IPS-20b (cell line): ENCODE measurements at regions not wholly inside any gene's neighbourhood (a gene's known extent, or its start where the extent isn't known, plus 50 kb on each side); places are given as distances from the start of the nearest gene placed in this dataset.

ENCODE experiments used
- H3K27ac ChIP-seq: one replicate; pipeline ENCODE4 v1.5.1; 2013; ENCODE audit warnings: low read length
- H3K27me3 ChIP-seq: 2 replicates; pipeline ENCODE4 v1.6.1; 2013; ENCODE audit warnings: mild to moderate bottlenecking, low read length, inconsistent platforms; ENCODE audit not compliant: insufficient read depth
- H3K36me3 ChIP-seq: 2 replicates; pipeline ENCODE4 v1.6.1; 2013; ENCODE audit warnings: low read depth, mild to moderate bottlenecking, inconsistent platforms, low read length, moderate library complexity; ENCODE audit not compliant: insufficient read depth
- H3K4me1 ChIP-seq: 2 replicates; pipeline ENCODE4 v1.6.1; 2013; ENCODE audit warnings: mild to moderate bottlenecking, control low read depth, inconsistent platforms, low read length, moderate library complexity; ENCODE audit not compliant: insufficient read depth
- H3K4me3 ChIP-seq: 2 replicates; pipeline ENCODE4 v1.5.1; 2013; ENCODE audit warnings: mild to moderate bottlenecking, low read length, inconsistent platforms
- H3K9ac ChIP-seq: 2 replicates; pipeline ENCODE4 v1.6.1; 2013; ENCODE audit warnings: low read depth, mild to moderate bottlenecking, inconsistent platforms, low read length, moderate library complexity
- H3K9me3 ChIP-seq: 2 replicates; pipeline ENCODE4 v1.6.1; 2013; ENCODE audit warnings: mild to moderate bottlenecking, low read depth, low read length, inconsistent platforms; ENCODE audit not compliant: insufficient read depth

DNA sequence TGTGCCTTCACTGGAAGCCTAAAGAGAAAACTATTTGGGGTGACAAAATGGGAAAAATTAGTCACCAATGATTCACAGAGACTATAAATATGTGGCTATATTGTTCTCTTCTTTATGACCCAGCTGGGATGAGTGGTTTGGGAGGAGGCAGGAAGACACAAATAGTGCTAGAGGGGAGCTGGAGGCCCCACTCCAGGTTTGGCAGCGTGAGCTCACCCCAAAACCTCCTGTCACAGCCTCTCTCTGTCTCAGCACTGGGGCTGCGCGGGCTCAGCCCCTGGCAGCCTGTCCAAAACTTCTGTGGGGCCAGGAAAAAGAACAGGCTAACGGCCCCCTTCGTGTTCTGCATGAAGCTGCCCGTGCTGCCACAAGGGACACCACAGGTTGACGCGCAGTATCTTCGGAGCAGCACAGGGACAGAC, 73.2 kb upstream of the LCLAT1 start:
- no peak overlapping the region for H3K9ac ChIP-seq

GRCh38 chr2:30374380-30374779, 72.7 kb upstream of the LCLAT1 start:
- no peak overlapping the region for H3K4me3 ChIP-seq
- no peaks in the 10 kb centered on the region for H3K36me3 ChIP-seq
- no peaks in the 10 kb centered on the region for H3K4me1 ChIP-seq
- H3K27me3 ChIP-seq: no peaks in the 10 kb centered on the region
- no peaks in the 10 kb centered on the region for H3K9me3 ChIP-seq
- no peak overlapping the region for H3K9ac ChIP-seq
- no peak overlapping the region for H3K27ac ChIP-seq

More for the DNA sequence above, 73.2 kb upstream of the LCLAT1 start:
- Histone ChIP-seq H3K27ac (no peak overlapping the region), H3K4me3 (no peak overlapping the region), H3K4me1 (no peaks in the 10 kb centered on the region), H3K36me3 (no peaks in the 10 kb centered on the region), H3K27me3 (no peaks in the 10 kb centered on the region), H3K9me3 (no peaks in the 10 kb centered on the region)

DNA sequence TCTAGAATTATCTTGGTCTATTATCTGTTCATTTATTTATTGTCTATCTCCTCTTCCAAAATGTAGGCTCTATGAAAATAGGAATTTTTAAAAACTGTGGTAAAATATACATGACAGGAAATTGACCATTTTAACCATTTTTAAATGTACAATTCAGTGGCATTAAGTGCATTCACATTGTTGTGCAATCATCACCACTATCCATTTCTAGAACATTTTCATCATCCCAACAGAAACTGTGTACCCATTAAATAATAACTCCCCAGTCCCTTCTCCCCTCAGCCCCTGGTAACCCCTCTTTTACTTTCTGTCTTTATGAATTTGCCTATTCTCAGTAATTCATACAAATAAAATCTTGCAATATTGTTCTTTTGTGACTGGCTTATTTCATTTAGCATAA, 71.1 kb upstream of the LCLAT1 start:
- Histone ChIP-seq H3K4me3 (no peak overlapping the region), H3K4me1 (no peaks in the 10 kb centered on the region), H3K9ac (no peak overlapping the region), H3K27ac (no peak overlapping the region), H3K9me3 (no peaks in the 10 kb centered on the region), H3K36me3 (no peaks in the 10 kb centered on the region), H3K27me3 (no peaks in the 10 kb centered on the region)

GRCh38 chr2:30379481-30379880, 67.6 kb upstream of the LCLAT1 start:
- no peaks in the 10 kb centered on the region for H3K9me3 ChIP-seq

GRCh38 chr2:30380824-30381223, 66.2 kb upstream of the LCLAT1 start:
- Histone ChIP-seq H3K27ac (no peak overlapping the region), H3K4me1 (no peaks in the 10 kb centered on the region), H3K36me3 (no peaks in the 10 kb centered on the region), H3K27me3 (no peaks in the 10 kb centered on the region), H3K9me3 (no peaks in the 10 kb centered on the region), H3K4me3 (no peak overlapping the region), H3K9ac (no peak overlapping the region)

More at GRCh38 chr2:30379481-30379880, 67.6 kb upstream of the LCLAT1 start:
- Histone ChIP-seq H3K4me3 (no peak overlapping the region), H3K4me1 (no peaks in the 10 kb centered on the region), H3K36me3 (no peaks in the 10 kb centered on the region), H3K27me3 (no peaks in the 10 kb centered on the region), H3K9ac (no peak overlapping the region), H3K27ac (no peak overlapping the region)

DNA sequence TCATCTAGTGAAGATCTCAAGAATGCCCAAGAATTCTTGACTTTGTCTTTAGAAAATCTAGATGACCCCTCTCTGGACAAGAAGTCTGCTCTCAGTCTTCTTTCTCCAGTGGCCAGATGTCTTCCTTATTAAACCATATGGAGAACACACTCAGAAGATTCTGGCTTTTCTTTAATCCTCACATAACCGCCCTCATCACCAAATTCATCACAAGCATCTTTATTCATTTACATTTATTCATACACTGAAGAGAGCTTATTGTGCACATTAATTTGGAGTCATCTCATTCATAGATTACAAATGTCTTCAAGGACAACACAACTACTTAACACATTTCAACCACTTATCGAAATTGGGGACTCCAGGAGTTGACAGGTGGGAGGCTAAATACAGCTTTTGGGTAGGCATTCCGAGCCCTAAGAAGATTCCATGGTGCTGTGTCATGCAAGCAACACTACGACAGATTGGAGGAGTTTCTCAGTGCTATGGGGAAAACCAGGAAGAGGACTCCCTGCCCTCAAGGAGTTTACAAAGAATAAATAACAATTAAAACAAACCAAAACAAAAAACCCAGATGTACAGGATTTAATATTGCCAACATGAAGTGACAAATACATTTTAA, 64.8 kb upstream of the LCLAT1 start:
- no peak overlapping the region for H3K27ac ChIP-seq
- H3K4me1 ChIP-seq: no peaks in the 10 kb centered on the region
- H3K4me3 ChIP-seq: no peak overlapping the region
- no peak overlapping the region for H3K9ac ChIP-seq
- H3K36me3 ChIP-seq: no peaks in the 10 kb centered on the region
- H3K27me3 ChIP-seq: no peaks in the 10 kb centered on the region
- H3K9me3 ChIP-seq: no peaks in the 10 kb centered on the region

- H3K9ac ChIP-seq: no peak overlapping the region
- H3K4me3 ChIP-seq: no peak overlapping the region
- H3K36me3 ChIP-seq: no peaks in the 10 kb centered on the region
- H3K27ac ChIP-seq: no peak overlapping the region
- H3K27me3 ChIP-seq: no peaks in the 10 kb centered on the region
- no peaks in the 10 kb centered on the region for H3K4me1 ChIP-seq
- H3K9me3 ChIP-seq: no peaks in the 10 kb centered on the region
Measured at GRCh38 chr2:30382995-30383394, 64.1 kb upstream of the LCLAT1 start.

- no peaks in the 10 kb centered on the region for H3K4me1 ChIP-seq
- no peak overlapping the region for H3K9ac ChIP-seq
- H3K4me3 ChIP-seq: no peak overlapping the region
- H3K27me3 ChIP-seq: no peaks in the 10 kb centered on the region
- no peak overlapping the region for H3K27ac ChIP-seq
- H3K9me3 ChIP-seq: no peaks in the 10 kb centered on the region
- no peaks in the 10 kb centered on the region for H3K36me3 ChIP-seq
Measured at GRCh38 chr2:30385327-30385726, 61.7 kb upstream of the LCLAT1 start.

- H3K27ac ChIP-seq: no peak overlapping the region
- no peak overlapping the region for H3K9ac ChIP-seq
- no peaks in the 10 kb centered on the region for H3K4me1 ChIP-seq
- H3K36me3 ChIP-seq: no peaks in the 10 kb centered on the region
- no peaks in the 10 kb centered on the region for H3K27me3 ChIP-seq
- no peaks in the 10 kb centered on the region for H3K9me3 ChIP-seq
- no peak overlapping the region for H3K4me3 ChIP-seq
Measured at GRCh38 chr2:30392097-30392496, 54.9 kb upstream of the LCLAT1 start.

DNA sequence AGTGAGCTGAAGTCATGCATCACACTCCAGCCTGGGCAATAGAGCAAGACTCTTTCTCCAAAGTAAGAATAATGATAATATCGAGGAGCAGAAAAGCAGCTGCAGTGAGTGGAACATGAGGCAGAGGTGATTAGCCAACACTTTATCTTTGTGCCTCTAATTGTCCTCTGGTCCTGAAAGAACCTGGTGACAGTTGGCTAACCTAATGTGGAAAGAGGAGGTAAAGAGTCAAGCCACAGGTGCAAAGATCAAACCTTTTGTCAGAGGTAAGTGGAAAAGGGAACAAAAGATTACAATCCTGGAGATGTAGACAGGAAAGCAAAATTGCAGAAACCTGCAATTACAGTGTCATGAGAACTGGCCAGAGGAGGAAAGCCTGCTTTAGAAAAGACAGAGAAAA, 53.5 kb upstream of the LCLAT1 start:
- Histone ChIP-seq H3K27me3 (no peaks in the 10 kb centered on the region), H3K9me3 (no peaks in the 10 kb centered on the region), H3K9ac (no peak overlapping the region), H3K4me3 (no peak overlapping the region), H3K36me3 (no peaks in the 10 kb centered on the region), H3K27ac (no peak overlapping the region), H3K4me1 (no peaks in the 10 kb centered on the region)

- no peaks in the 10 kb centered on the region for H3K4me1 ChIP-seq
- no peak overlapping the region for H3K9ac ChIP-seq
- H3K27ac ChIP-seq: no peak overlapping the region
- H3K4me3 ChIP-seq: no peak overlapping the region
- H3K9me3 ChIP-seq: no peaks in the 10 kb centered on the region
- no peaks in the 10 kb centered on the region for H3K36me3 ChIP-seq
- no peaks in the 10 kb centered on the region for H3K27me3 ChIP-seq
Measured at GRCh38 chr2:30394096-30394495, 53.0 kb upstream of the LCLAT1 start.

GRCh38 chr2:30396436-30397232, 50.4 kb upstream of the LCLAT1 start:
- H3K36me3 ChIP-seq: no peaks in the 10 kb centered on the region
- H3K4me3 ChIP-seq: no peak overlapping the region
- no peaks in the 10 kb centered on the region for H3K4me1 ChIP-seq
- H3K9me3 ChIP-seq: no peaks in the 10 kb centered on the region
- H3K27me3 ChIP-seq: no peaks in the 10 kb centered on the region
- H3K9ac ChIP-seq: no peak overlapping the region
- no peak overlapping the region for H3K27ac ChIP-seq
